ENCODE measurements at regions not wholly inside any gene's neighbourhood (a gene's known extent, or its start where the extent isn't known, plus 50 kb on each side); places are given as distances from the start of the nearest gene placed in this dataset.
"Not testable (repeated sequence)": the region's sequence is repeated elsewhere in the genome, so short reads cannot be mapped to it uniquely, and the experiment has no call there.

DNA sequence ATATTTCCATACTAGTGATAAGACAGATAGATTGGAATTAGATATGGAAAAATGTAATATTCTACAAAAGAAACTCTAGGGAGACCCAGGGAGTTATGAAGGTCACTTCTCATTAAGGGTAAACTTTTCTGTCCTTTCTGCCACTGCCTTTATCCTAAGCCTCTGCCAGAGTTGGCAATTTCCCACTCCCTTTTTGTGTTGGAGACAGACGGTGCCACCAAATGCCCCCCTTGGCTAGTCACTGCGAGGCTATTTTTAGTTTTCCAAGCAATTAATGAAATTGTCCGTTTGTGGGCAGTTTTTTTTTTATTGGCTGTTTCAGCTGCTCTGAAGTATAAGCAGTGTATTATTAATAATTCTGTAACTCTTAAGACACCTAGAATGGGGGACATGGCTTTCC, 67.6 kb upstream of the TENM4 start:
- no peak for DNase-seq

DNA sequence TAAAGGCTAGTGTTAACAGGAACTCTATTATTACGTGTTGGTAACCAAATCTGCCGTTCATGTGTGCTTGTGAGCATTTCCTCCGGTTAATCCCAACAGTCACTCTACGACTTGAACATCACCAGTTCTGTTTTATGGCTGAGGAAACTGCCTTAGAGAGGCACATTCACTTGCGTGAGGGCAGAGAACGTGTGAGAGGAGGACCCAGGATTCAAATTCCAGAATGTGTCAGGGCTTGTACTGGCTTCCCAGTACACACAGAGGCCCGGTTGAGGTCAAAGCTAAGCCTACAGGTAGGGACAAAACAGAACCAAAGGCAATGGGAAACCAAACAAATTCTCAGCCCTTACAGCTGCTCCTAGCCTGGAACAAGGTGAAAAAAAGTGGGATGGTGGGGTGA, 66.9 kb upstream of the TENM4 start:
- DNase-seq = no peak

DNA sequence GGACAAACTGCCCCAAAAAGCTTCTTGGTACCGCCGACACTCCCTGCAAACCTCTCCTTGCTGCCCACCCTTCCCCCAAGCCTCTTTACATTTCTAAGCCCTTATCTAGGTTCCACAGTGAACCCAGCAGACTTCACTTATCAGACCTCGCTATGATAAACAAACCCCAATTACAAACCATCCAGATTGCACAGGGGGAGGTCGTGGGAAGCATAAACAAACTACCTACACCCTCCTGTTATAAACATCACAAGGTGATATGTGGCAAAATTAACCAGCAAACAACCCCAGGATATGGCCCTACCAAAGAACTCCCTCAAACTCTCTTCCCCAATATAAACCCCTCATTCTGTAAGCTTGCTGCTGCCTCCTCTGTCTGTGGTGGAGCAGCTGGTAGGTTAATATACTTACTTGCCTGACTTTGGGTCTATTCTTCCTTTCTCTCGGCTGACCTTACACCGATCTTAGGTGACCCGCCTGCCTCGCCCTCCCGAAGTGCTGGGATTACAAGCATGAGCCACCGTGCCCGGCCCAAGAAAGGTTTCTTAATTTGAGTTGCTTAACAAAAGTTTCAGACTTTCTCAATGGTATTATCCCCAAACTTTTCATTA, 66.0 kb upstream of the TENM4 start:
- DNase-seq = no peak

DNA sequence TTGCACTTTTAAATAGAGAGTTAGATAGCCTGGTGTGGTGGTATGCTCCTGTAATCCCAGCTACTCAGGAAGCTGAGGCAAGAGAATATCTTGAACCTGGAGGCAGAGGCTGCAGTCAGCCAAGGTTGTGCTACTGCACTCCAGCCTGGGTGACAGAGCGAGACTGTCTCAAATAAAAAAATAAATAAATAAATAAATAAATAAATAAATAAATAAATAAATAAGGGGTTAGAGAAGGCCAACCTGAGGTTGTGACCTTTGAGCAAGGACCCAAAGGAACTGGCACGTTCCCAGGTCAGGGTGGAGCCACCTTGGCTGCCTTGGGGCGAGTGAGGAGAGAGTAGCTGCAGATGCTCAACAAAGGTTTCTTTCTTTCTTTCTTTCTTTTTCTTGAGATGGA, 65.3 kb upstream of the TENM4 start:
- DNase-seq = no peak

DNA sequence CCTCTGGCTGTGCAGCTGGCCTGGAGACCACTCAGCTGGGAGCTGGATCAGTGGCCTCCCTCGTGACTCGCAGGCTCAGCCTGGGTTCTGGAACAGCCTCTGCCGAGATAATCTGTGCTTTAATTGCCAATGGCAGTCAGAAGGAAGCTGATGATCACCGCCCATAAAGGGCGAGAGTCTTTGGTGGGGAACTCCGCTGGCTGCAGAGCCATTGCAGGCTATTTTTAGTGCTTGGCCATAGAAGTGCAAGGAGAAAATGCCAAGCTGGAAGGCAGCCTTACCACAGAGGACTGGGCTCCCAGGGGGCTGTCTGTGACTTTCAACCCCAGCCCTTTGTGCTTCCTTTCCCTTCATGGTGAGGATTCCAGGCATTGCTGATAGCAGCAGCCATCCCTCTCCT, 62.2 kb upstream of the TENM4 start:
- DNase-seq = no peak

DNA sequence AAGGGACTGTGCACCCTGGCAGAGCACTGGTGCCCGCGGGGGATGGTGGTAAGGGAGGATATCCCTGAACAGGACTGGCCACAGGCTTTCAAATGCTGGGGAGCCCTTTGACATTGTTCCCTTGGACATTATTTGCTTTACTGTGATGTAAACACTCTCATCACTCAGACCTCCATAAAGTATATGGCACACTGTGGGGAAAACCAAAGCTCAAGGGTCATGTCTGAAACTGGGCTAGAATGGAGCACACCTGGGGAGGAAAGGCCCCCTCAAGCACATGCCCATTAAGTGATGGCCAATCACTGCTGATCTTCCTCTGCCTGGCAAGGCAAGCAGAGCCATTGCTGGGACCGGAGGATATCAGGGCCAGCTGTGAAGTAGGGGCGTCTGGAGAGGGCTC, 60.9 kb upstream of the TENM4 start:
- no peak for DNase-seq

DNA sequence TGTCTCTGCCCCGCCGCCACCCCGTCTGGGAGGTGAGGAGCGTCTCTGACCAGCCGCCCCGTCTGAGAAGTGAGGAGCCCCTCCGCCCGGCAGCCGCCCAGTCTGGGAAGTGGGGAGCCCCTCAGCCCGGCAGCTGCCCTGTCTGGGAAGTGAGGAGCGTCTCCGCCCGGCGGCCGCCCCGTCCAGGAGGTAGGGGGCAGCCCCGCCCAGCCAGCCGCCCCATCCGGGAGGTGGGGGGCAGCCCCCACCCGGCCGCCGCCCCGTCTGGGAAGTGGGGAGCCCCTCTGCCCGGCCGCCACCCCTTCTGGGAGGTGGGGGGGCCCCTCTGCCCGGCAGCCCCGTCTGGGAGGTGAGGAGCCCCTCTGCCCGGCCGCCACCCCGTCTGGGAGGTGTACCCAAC, 59.1 kb upstream of the TENM4 start:
- DNase-seq = not testable (repeated sequence)

DNA sequence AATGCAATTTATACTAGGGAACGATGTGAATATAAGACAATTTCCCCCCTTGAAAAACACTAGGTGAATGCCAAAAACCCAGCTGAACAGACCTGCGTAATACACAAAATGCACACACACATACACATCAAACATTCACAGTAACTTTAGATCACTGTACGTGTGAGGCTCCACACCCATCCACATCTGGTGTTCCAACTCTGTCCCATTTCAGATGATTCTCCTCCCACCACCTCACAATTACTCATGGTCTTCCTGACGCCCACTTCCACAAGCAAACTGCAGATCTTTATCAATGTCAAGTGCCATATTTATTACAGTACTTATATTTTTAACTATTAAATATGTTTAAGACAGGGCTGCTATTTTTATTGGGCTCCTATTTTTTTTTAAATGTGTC, 57.8 kb upstream of the TENM4 start:
- DNase-seq = no peak

DNA sequence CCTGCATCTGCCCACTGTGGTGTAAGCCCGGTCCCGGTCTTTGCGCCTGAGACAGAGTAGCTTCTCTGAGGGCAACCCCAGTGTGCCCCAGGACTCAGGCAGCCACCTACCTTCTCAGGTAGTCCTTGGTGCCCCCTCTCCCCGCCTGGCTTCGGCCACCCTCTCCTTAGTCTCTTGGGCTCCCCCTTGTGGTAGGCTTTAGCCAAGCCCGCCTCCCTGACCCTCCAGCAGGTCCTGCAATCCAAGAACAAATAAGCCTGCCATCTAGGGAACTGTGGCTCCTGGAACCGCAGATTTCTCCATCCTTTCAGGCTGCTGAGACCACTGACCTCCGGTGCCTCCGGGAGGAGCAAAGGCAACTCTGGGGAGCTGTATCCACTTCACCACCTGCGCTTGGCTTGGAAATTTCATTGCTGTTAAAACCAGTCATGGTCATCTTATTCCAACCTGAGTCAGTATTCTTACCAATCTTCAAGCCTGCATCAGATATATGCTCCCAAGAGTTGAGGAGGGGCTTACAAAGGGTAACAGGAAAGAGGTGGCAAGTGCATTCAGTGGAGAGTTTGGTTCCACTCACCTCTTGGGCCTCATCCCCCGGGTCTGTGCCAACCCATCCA, 52.8 kb upstream of the TENM4 start:
- DNase-seq = peak in 2 of 5 experiments; percentile 3 to 21

DNA sequence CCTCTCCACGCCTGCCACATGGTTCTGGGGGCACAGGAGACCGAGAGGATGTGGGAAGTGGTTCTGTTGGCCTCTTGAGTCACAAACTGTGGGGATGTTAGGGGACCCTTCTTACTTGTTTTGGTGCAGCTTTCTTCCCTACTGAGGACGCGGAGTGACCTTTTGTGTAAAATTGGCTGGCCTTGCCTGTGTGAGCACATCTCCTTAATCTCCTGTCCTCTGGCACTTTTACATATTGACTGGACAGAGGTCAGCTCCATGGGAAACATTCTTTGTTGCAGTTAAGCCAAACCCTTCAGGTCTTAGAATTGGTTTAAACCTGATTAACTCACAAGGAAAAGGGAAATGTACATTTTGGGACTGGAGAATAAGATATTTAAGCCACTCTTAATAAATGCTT, 51.2 kb upstream of the TENM4 start:
- DNase-seq = no peak
